ENCODE measurements at regions not wholly inside any gene's neighbourhood (a gene's known extent, or its start where the extent isn't known, plus 50 kb on each side); places are given as distances from the start of the nearest gene placed in this dataset.

DNA sequence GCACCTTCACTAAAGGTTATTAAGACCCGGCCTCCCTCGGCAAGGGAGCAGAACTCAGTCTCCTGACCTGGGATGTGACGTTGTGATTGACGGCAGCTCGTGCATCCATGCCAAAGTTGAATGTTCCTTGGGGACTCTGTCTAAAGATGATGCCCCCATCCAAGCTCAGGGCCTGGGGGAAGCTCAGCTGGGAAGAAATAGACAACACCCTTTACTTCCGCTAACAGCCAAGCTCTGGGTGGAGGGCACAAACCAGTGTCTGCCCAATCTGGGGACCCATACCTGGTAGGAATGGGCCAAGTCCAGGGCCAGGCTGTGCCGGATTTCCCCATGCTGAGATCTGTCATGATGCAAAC is 95.4 kb downstream of the RMI2 start:
- TF ChIP-seq, protein P1, sequence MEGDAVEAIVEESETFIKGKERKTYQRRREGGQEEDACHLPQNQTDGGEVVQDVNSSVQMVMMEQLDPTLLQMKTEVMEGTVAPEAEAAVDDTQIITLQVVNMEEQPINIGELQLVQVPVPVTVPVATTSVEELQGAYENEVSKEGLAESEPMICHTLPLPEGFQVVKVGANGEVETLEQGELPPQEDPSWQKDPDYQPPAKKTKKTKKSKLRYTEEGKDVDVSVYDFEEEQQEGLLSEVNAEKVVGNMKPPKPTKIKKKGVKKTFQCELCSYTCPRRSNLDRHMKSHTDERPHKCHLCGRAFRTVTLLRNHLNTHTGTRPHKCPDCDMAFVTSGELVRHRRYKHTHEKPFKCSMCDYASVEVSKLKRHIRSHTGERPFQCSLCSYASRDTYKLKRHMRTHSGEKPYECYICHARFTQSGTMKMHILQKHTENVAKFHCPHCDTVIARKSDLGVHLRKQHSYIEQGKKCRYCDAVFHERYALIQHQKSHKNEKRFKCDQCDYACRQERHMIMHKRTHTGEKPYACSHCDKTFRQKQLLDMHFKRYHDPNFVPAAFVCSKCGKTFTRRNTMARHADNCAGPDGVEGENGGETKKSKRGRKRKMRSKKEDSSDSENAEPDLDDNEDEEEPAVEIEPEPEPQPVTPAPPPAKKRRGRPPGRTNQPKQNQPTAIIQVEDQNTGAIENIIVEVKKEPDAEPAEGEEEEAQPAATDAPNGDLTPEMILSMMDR (IDR thresholded peaks at IDR 0.05) = no peak

DNA sequence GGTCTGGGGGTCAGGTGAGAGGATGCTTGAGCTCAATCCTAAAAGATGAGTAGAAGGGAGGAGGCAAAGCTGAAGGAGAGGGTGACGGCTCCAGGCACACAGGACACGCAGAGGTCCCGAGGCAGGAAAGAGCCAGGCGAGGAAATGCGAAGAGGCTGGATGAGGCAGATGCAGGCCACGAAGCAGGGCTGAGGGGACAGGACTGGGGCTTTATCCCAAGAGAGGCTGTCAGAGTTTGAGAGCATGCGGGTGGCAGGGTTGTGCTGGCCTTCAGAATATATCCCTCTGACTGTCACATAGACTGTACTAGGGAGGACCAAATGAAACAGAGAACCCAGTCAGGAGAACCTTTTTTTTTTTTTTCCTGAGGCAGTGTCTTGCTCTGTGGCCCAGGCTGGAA is 100.2 kb downstream of the RMI2 start:
- TF ChIP-seq, protein P1 (IDR thresholded peaks at IDR 0.05) = no peak

DNA sequence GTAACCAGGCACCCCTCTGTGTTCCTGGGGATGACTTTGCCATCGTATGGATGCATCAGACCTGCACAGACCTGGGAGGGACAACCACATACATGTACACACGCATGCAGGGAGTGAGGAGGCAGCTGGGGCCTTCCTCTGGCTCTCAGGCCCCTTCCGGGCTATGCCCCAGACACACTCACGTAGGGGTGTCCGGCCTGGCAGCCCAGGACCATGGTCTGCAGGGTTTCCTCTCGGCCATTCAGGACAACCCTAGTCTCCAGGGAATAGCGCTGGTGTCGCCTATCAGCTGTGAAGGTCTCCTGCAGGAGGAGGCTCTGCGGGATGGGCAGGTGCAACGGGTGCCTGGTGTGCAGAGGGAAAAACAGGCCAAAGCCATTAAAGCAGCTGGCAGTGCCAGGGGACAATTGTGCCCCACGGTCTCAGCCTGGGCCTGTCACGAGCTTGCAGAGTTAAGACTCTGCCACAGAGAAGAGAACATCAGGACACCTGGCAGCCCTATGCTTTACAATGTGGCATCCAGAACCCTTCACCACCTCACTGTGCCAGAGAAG is 101.4 kb downstream of the RMI2 start:
- TF ChIP-seq, protein P1 (IDR thresholded peaks at IDR 0.05) = no peak

DNA sequence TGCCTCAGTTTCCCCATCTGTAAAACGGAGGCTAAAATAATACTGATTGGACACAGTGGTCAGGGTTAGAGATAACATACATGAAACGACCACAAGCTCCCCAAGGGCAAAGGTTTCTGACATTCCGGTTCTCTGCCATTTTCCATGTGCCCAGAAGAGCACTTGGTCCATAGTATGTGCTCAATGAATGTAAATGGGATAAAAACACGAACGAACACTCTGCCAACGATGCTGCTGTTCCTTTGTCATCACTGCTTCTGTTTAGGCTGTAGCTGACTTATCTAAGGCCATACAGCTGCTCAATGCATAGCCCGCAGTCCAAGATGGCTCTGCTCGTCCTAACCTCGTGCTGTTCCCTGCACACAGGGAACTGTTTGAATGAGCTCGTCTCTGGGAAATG is 102.0 kb downstream of the RMI2 start:
- TF ChIP-seq, protein P1 (IDR thresholded peaks at IDR 0.05) = no peak

DNA sequence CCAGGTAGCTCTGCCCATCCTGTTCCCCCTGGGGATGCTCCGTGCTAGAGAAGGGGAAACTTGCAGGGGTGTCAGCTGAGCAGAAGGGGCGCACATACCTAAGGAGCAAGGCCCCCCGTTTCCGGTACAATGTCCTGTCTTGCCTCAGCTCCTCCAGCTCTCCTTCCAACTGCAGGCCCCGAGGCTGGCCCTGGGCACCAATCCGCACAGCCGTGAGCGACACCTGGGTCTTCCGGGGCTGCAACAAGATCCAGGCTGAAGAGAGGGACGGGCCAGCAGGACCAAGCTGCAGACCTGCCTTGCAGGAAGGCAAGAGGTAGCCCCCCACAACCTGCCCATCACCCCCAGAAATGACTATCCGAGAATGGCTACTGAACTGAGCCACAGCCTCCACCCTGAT is 102.6 kb downstream of the RMI2 start:
- TF ChIP-seq, protein P1 (IDR thresholded peaks at IDR 0.05) = no peak

DNA sequence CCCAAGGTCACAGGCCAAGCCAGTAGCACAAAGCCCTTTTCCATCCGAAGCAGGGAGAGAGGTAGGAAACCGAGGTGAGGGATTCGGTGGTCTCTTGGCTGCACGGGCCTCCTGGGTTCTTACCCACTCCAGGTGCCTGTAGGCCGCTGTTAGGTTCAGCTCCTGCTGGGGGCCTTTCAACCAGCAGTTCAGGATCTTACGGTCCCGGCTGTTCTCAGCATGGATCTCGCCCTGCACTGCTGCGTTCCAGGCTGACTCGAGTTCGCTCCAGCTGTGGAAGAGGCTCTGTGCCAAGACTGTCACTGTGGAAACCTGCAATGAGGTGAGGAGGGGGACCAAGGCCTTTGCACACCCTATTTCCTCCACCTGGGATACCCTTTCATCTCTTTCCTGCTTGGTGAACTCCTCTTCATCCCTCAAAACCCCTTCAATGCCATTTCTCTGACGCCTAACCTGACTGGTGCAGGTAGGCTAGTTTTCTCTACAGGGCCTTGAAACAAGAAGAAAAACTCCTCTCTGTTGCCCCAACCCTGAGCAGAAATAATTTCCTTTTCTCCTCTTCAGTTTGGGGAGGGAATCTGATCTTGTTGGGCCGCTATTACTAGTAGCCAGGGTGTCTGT is 103.6 kb downstream of the RMI2 start:
- TF ChIP-seq, protein P1 (IDR thresholded peaks at IDR 0.05) = no peak

DNA sequence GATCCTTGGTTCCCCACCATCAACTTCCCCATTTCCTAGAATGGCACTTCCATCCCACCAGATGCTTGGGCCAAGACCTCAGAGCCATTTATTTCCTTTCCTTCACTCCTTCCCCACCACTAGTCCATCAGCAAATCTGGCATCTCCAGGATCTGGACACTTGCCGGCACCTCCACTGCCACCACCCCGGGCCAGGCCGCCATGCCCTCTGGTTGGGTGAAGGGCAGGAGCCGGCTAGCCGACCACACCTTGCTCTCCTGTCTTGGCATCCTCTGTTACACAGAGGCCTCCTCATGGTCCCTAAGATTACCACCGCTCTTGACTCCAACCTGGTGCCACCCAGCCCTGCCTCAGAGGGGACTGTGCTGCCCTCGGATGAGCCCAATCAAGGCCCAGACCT is 104.5 kb downstream of the RMI2 start:
- TF ChIP-seq, protein P1 (IDR thresholded peaks at IDR 0.05) = no peak

DNA sequence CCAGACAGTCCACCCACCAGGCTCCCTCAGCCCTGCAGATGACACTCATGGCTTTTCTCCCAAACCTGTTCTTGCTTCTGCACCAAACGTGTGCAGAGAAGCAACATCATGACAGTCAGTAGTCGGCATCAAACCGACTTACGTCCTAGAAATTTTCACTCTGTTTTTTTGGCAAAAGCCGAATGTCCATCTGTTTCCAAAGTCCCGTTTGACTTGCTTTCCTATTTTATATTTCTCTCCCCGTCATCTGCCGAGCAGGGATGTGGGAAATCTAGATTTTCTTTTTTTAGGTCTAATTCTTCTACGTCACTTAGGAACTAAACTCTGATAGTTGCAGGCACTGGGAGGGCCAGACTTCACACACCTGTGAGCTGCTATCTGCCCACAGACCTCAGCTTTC is 104.9 kb downstream of the RMI2 start:
- TF ChIP-seq, protein P1 (IDR thresholded peaks at IDR 0.05) = no peak
